H9 (cell line): ENCODE measurements at regions not wholly inside any gene's neighbourhood (a gene's known extent, or its start where the extent isn't known, plus 50 kb on each side); places are given as distances from the start of the nearest gene placed in this dataset.

Experiments
- DNase-seq: peaks from one replicate; pipeline ENCODE4 v3.0.0-alpha.2; 2017
- H2AFZ ChIP-seq: one replicate; pipeline ENCODE4 v1.6.1; 2013; ENCODE audit warnings: mild to moderate bottlenecking, low read length, control low read depth, moderate library complexity
- H2AK5ac ChIP-seq: 2 replicates; pipeline ENCODE4 v1.6.1; 2013; ENCODE audit warnings: low read length, control low read depth, mixed read lengths; ENCODE audit not compliant: insufficient read length
- H2BK120ac ChIP-seq: one replicate; pipeline ENCODE4 v1.6.1; 2013; ENCODE audit warnings: low read depth, mild to moderate bottlenecking, low read length, control low read depth, inconsistent platforms; ENCODE audit not compliant: poor library complexity, severe bottlenecking
- H2BK12ac ChIP-seq: 2 replicates; pipeline ENCODE4 v1.6.1; 2013; ENCODE audit warnings: low read length, control low read depth, mixed read lengths, low read depth; ENCODE audit not compliant: insufficient read length
- H2BK15ac ChIP-seq: 2 replicates; pipeline ENCODE4 v1.6.1; 2013; ENCODE audit warnings: low read depth, low read length, control low read depth
- H2BK20ac ChIP-seq: one replicate; pipeline ENCODE4 v1.6.1; 2013; ENCODE audit warnings: low read depth, mild to moderate bottlenecking, low read length, control low read depth, inconsistent platforms; ENCODE audit not compliant: poor library complexity, severe bottlenecking
- H2BK5ac ChIP-seq: 2 replicates; pipeline ENCODE4 v1.6.1; 2013; ENCODE audit warnings: low read length, control low read depth, mixed read lengths; ENCODE audit not compliant: insufficient read length
- H3K14ac ChIP-seq: 2 replicates; pipeline ENCODE4 v1.6.1; 2013; ENCODE audit warnings: low read length, control low read depth; ENCODE audit not compliant: insufficient read depth
- H3K18ac ChIP-seq: 2 replicates; pipeline ENCODE4 v1.6.1; 2013; ENCODE audit warnings: low read depth, mild to moderate bottlenecking, mixed read lengths, low read length, control low read depth; ENCODE audit not compliant: insufficient read length
- H3K23ac ChIP-seq: 2 replicates; pipeline ENCODE4 v1.6.1; 2013; ENCODE audit warnings: low read length, control low read depth, mixed read lengths, low read depth; ENCODE audit not compliant: insufficient read length
- H3K23me2 ChIP-seq: 2 replicates; pipeline ENCODE4 v1.6.1; 2013; ENCODE audit warnings: low read depth, mild to moderate bottlenecking, mixed read lengths, low read length, control low read depth; ENCODE audit not compliant: insufficient read length, poor library complexity, severe bottlenecking
- H3K27ac ChIP-seq: 2 replicates; pipeline ENCODE4 v1.5.1; 2013; ENCODE audit warnings: low read length, control low read depth, mixed read lengths, low read depth; ENCODE audit not compliant: insufficient read length
- H3K27me3 ChIP-seq: 2 replicates; pipeline ENCODE4 v1.6.1; 2013; ENCODE audit warnings: low read length, control low read depth, inconsistent platforms; ENCODE audit not compliant: insufficient read depth
- H3K4ac ChIP-seq: 2 replicates; pipeline ENCODE4 v1.6.1; 2013; ENCODE audit warnings: low read depth, mild to moderate bottlenecking, control low read depth, inconsistent platforms, low read length, moderate library complexity
- H3K4me1 ChIP-seq: 2 replicates; pipeline ENCODE4 v1.6.1; 2013; ENCODE audit warnings: low read length, control low read depth, inconsistent platforms; ENCODE audit not compliant: insufficient read depth
- H3K4me2 ChIP-seq: 2 replicates; pipeline ENCODE4 v1.6.1; 2013; ENCODE audit warnings: low read length, control low read depth, mixed read lengths; ENCODE audit not compliant: insufficient read length, insufficient read depth
- H3K56ac ChIP-seq: 2 replicates; pipeline ENCODE4 v1.6.1; 2013; ENCODE audit warnings: low read depth, mild to moderate bottlenecking, mixed read lengths, low read length, control low read depth; ENCODE audit not compliant: insufficient read length
- H3K79me1 ChIP-seq: 2 replicates; pipeline ENCODE4 v1.6.1; 2013; ENCODE audit warnings: low read depth, mild to moderate bottlenecking, moderate library complexity, low read length, control low read depth, inconsistent platforms; ENCODE audit not compliant: insufficient read depth, poor library complexity, severe bottlenecking
- H3K79me2 ChIP-seq: 2 replicates; pipeline ENCODE4 v1.6.1; 2013; ENCODE audit warnings: low read length, control low read depth, inconsistent platforms; ENCODE audit not compliant: insufficient read depth
- H3K9ac ChIP-seq: 2 replicates; pipeline ENCODE4 v1.6.1; 2013; ENCODE audit warnings: low read length, control low read depth, mixed read lengths; ENCODE audit not compliant: insufficient read length; ENCODE audit errors: extremely low read depth
- H3K9me3 ChIP-seq: one replicate; pipeline ENCODE4 v1.6.1; 2013; ENCODE audit warnings: low read depth, low read length, inconsistent platforms; ENCODE audit not compliant: control insufficient read depth
- H3T11ph ChIP-seq: one replicate; pipeline ENCODE4 v1.6.1; 2013; ENCODE audit warnings: mild to moderate bottlenecking, low read length, control low read depth, inconsistent platforms
- H4K20me1 ChIP-seq: one replicate; pipeline ENCODE4 v1.6.1; 2013; ENCODE audit not compliant: control insufficient read depth, insufficient read length, insufficient read depth
- H4K5ac ChIP-seq: 2 replicates; pipeline ENCODE4 v1.6.1; 2013; ENCODE audit warnings: low read depth, mild to moderate bottlenecking, mixed read lengths, low read length, control low read depth; ENCODE audit not compliant: insufficient read length
- H4K8ac ChIP-seq: replicated peaks from 2 replicates; pipeline ENCODE4 v1.6.1; 2013; ENCODE audit warnings: low read length, control low read depth, mixed read lengths, low read depth; ENCODE audit not compliant: insufficient read length
- H4K91ac ChIP-seq: 2 replicates; pipeline ENCODE4 v1.6.1; 2013; ENCODE audit warnings: low read depth, mild to moderate bottlenecking, moderate library complexity, mixed read lengths, low read length, control low read depth; ENCODE audit not compliant: insufficient read length
- H3K27ac Mint-ChIP-seq, 3 experiments: 2 replicates in 2 of 3; 3 replicates in 1 of 3; pipeline ENCODE4 v1.8.0; 2020 to 2021; ENCODE audit warnings: mixed read lengths in 3 of 3, mild to moderate bottlenecking in 1 of 3, moderate library complexity in 1 of 3
- H3K27me3 Mint-ChIP-seq: 2 replicates; pipeline ENCODE4 v1.8.0; 2021; ENCODE audit warnings: low read depth, mild to moderate bottlenecking, moderate library complexity, mixed read lengths
- H3K36me3 Mint-ChIP-seq, 3 experiments: 2 replicates in 2 of 3; 3 replicates in 1 of 3; pipeline ENCODE4 v1.8.0; 2020 to 2021; ENCODE audit warnings: low read depth in 3 of 3, mixed read lengths in 3 of 3; ENCODE audit not compliant: insufficient read depth in 1 of 3
- H3K4me1 Mint-ChIP-seq, 2 experiments: 2 replicates each; pipeline ENCODE4 v1.8.0; 2020; ENCODE audit warnings: mixed read lengths in 2 of 2
- H3K4me3 Mint-ChIP-seq, 2 experiments: 2 replicates in 1 of 2; 3 replicates in 1 of 2; pipeline ENCODE4 v1.8.0; 2020 to 2021; ENCODE audit warnings: mild to moderate bottlenecking in 2 of 2, mixed read lengths in 2 of 2, moderate library complexity in 1 of 2
- H3K9me3 Mint-ChIP-seq, 2 experiments: 2 replicates in 1 of 2; 3 replicates in 1 of 2; pipeline ENCODE4 v1.8.0; 2020; ENCODE audit warnings: mild to moderate bottlenecking in 2 of 2, mixed read lengths in 2 of 2, moderate library complexity in 1 of 2
- CTCF ChIP-seq: fragments of 200-600 bp; sonication (generic); conservative IDR thresholded peaks from 3 replicates; pipeline ENCODE4 v1.8.0; 2021; ENCODE audit warnings: antibody characterized with exemption, mild to moderate bottlenecking
- WGBS: extraction: QIAGEN DNeasy Blood & Tissue Kit; methylation state at CpG from one replicate; pipeline ENCODE4 v1.1.7; 2013; ENCODE audit warnings: missing lambda C conversion rate, low lambda C conversion rate, mixed read lengths; ENCODE audit not compliant: insufficient read length; ENCODE audit errors: extremely low coverage; 5-methylcytosine and 5-hydroxymethylcytosine counted together

DNA sequence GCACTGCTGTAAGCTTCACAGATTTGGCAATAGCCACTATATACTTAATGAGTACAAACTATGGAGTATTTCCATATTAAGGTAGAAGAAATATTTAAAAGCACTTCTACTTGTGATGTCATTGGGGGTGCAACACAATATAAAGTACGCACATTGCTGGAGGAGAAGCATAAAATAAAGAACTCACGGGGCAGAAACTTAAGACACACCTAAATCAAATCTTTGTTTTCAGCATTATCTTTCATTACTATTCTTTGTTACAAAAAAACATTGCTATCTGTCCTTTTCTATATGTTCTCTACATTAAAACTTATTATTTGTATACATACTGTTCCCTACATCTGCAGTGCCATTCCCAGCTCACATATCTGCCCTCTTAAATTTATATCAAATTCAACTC lies 93.3 kb upstream of the VPREB1 start:
- Histone ChIP-seq H2BK20ac (no peak overlapping the region), H3K79me2 (no peaks in the 10 kb centered on the region), H4K5ac (no peak overlapping the region), H2AK5ac (no peak overlapping the region), H4K20me1 (no peaks in the 10 kb centered on the region), H2BK120ac (no peak overlapping the region), H4K8ac (no peak overlapping the region), H3K56ac (no peak overlapping the region), H4K91ac (no peak overlapping the region), H3T11ph (no peak overlapping the region), H3K18ac (no peak overlapping the region), H2BK5ac (no peak overlapping the region), H3K9ac (no peak overlapping the region), H3K27me3 (peaks cover 49% of the 10 kb centered on the region), H3K4me2 (no peak overlapping the region), H3K4ac (no peak overlapping the region), H2BK12ac (no peak overlapping the region), H2BK15ac (no peak overlapping the region), H3K4me1 (no peaks in the 10 kb centered on the region), H3K23ac (no peak overlapping the region), H3K23me2 (no peaks in the 10 kb centered on the region), H3K14ac (no peak overlapping the region), H3K79me1 (no peaks in the 10 kb centered on the region), H3K27ac (no peak overlapping the region), H3K9me3 (no peaks in the 10 kb centered on the region), H2AFZ (no peak overlapping the region)
- no peaks in the 10 kb centered on the region for H3K36me3 Mint-ChIP-seq
- peaks cover 100% of the 10 kb centered on the region for H3K27me3 Mint-ChIP-seq
- no peak for TF ChIP-seq CTCF
- no peak overlapping the region for H3K4me3 Mint-ChIP-seq
- no peaks in the 10 kb centered on the region for H3K4me1 Mint-ChIP-seq
- no peak overlapping the region for H3K27ac Mint-ChIP-seq
- WGBS, result no CpG with 5 or more reads among the region's 2 CpGs
- DNase-seq, result no peak
- no peaks in the 10 kb centered on the region for H3K9me3 Mint-ChIP-seq
